Vagina (tissue), 2 donors: ENCODE measurements at regions not wholly inside any gene's neighbourhood (a gene's known extent, or its start where the extent isn't known, plus 50 kb on each side); places are given as distances from the start of the nearest gene placed in this dataset.

Experiments used
- DNase-seq, 2 donors: peaks; one replicate each; pipeline ENCODE4 v3.0.0-alpha.2; 2017; ENCODE audit errors: extremely low spot score in 2 of 2
- H3K27ac ChIP-seq: fragments of 200-600 bp; sonication (generic); one replicate; pipeline ENCODE4 v1.5.1; 2019
- H3K27me3 ChIP-seq: fragments of 200-600 bp; sonication (generic); one replicate; pipeline ENCODE4 v1.5.1; 2019
- H3K36me3 ChIP-seq, 2 donors: fragments of 200-600 bp; sonication (generic); one replicate each; pipeline ENCODE4 v1.5.1; 2017 to 2019
- H3K4me1 ChIP-seq: fragments of 200-600 bp; sonication (generic); one replicate; pipeline ENCODE4 v1.5.1; 2019
- H3K4me3 ChIP-seq, 2 donors: fragments of 200-600 bp; sonication (generic); 1 replicate in 1 of 2; 2 replicates in 1 of 2; pipeline ENCODE4 v1.5.1; 2016 to 2019
- H3K9me3 ChIP-seq: fragments of 200-600 bp; sonication (generic); one replicate; pipeline ENCODE4 v1.5.1; 2019
- CTCF ChIP-seq, 3 experiments: fragments of 450-650 bp in 2 of 3; fragments of 200-600 bp in 1 of 3; sonication (generic) in 1 of 3; IDR thresholded peaks; one replicate each; pipeline ENCODE4 v1.5.1; 2017 to 2019; ENCODE audit warnings: antibody characterized with exemption in 3 of 3, mild to moderate bottlenecking in 2 of 3, moderate library complexity in 2 of 3
- POLR2A ChIP-seq, 2 donors: fragments of 450-650 bp; IDR thresholded peaks; one replicate each; pipeline ENCODE4 v1.6.1; 2017; ENCODE audit warnings: antibody characterized with exemption in 2 of 2, mild to moderate bottlenecking in 2 of 2, moderate library complexity in 2 of 2
- POLR2AphosphoS5 ChIP-seq, 2 donors: sonication (generic); formaldehyde crosslinking; IDR thresholded peaks; one replicate each; pipeline ENCODE4 v1.9.0; 2017; ENCODE audit warnings: antibody characterized with exemption in 2 of 2, mild to moderate bottlenecking in 2 of 2, low read depth in 1 of 2; ENCODE audit not compliant: insufficient read depth in 1 of 2
- intact Hi-C: fragments of 100-400 bp; cut with DNase I; formaldehyde crosslinking; loops from one replicate; pipeline ENCODE4 v1.15.1; 2023

GRCh38 chr5:66450237-66450636 is 146.0 kb upstream of the MAST4 start:
- Histone ChIP-seq H3K36me3 (no peaks in the 10 kb centered on the region), H3K27ac (no peak overlapping the region), H3K4me1 (no peaks in the 10 kb centered on the region), H3K4me3 (no peak overlapping the region), H3K9me3 (no peaks in the 10 kb centered on the region), H3K27me3 (no peaks in the 10 kb centered on the region)
- no peak for TF ChIP-seq CTCF (IDR thresholded peaks at IDR 0.05)
- TF ChIP-seq POLR2AphosphoS5 (IDR thresholded peaks at IDR 0.05; ENCODE audit: insufficient read depth in 1 of 2, low read depth in 1 of 2) = no peak
- TF ChIP-seq POLR2A (IDR thresholded peaks at IDR 0.05) = no peak
- intact Hi-C loops = no loop called here
- no peak for DNase-seq

- TF ChIP-seq CTCF (IDR thresholded peaks at IDR 0.05) (no peak), POLR2A (IDR thresholded peaks at IDR 0.05) (no peak), POLR2AphosphoS5 (IDR thresholded peaks at IDR 0.05; ENCODE audit: insufficient read depth in 1 of 2, low read depth in 1 of 2) (no peak)
- intact Hi-C loops = no loop called here
- H3K27ac ChIP-seq = no peak overlapping the region
These were observed 145.2 kb upstream of the MAST4 start for GRCh38 chr5:66450988-66451387.

GRCh38 chr5:66452109-66452508 is 144.1 kb upstream of the MAST4 start:
- intact Hi-C loops = no loop called here
- Histone ChIP-seq H3K9me3 (no peaks in the 10 kb centered on the region), H3K27ac (no peak overlapping the region), H3K4me3 (no peak overlapping the region), H3K36me3 (no peaks in the 10 kb centered on the region), H3K4me1 (no peaks in the 10 kb centered on the region), H3K27me3 (no peaks in the 10 kb centered on the region)
- no peak for DNase-seq
- TF ChIP-seq CTCF (IDR thresholded peaks at IDR 0.05) = no peak
- no peak for TF ChIP-seq POLR2A (IDR thresholded peaks at IDR 0.05)
- TF ChIP-seq POLR2AphosphoS5 (IDR thresholded peaks at IDR 0.05; ENCODE audit: insufficient read depth in 1 of 2, low read depth in 1 of 2) = no peak

More at GRCh38 chr5:66450988-66451387, 145.2 kb upstream of the MAST4 start:
- H3K36me3 ChIP-seq = no peaks in the 10 kb centered on the region
- H3K4me1 ChIP-seq = no peaks in the 10 kb centered on the region
- H3K27me3 ChIP-seq = no peaks in the 10 kb centered on the region
- no peaks in the 10 kb centered on the region for H3K9me3 ChIP-seq
- H3K4me3 ChIP-seq = no peak overlapping the region
- DNase-seq = no peak

DNA sequence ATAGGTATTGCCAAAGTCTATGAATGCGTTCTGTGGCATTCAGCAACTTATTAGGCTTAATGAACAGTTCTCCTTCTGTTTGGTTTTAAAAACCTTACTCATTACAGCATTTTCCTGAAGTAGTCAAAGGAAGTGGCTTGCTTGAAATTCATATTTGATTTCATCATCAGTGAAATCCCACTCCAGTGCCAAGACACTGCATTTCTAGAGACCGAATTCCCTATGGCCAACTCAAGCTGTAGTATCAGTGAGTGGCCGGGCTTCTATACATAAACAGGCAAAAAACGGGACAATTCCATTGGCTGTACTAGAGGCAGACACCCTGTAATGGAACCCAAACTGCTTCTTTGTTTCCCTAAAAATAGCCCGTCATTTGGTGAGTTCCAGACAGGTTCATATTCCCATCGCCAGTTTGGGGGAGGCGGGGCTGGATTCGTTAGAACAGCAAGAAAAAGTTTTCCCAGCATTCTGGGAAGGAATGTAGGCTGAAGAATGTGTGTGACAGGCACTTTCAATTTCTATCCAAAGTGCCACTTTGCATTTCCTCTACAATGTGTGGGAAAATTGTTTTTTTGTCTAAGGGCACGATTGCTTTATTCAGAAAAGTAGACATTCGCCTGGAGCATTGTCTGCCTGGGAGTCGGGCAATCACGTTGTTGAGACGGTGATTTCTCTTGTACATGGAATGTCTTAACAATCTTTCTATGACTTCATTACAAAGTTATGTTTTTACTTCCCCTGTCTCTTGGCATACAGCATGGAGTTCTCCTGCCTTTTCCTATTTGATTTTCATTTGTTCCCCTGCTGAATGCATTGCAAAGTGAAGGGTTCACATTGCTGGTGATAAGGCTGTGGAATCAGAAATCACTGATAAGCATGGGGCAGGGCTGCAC is 141.8 kb upstream of the MAST4 start:
- Histone ChIP-seq H3K4me3 (no peak overlapping the region), H3K36me3 (no peaks in the 10 kb centered on the region), H3K4me1 (no peaks in the 10 kb centered on the region), H3K27ac (no peak overlapping the region), H3K27me3 (no peaks in the 10 kb centered on the region), H3K9me3 (no peaks in the 10 kb centered on the region)
- no peak for DNase-seq
- TF ChIP-seq POLR2A (IDR thresholded peaks at IDR 0.05) (no peak), CTCF (IDR thresholded peaks at IDR 0.05) (no peak), POLR2AphosphoS5 (IDR thresholded peaks at IDR 0.05; ENCODE audit: insufficient read depth in 1 of 2, low read depth in 1 of 2) (no peak)
- intact Hi-C loops = no loop called here

DNA sequence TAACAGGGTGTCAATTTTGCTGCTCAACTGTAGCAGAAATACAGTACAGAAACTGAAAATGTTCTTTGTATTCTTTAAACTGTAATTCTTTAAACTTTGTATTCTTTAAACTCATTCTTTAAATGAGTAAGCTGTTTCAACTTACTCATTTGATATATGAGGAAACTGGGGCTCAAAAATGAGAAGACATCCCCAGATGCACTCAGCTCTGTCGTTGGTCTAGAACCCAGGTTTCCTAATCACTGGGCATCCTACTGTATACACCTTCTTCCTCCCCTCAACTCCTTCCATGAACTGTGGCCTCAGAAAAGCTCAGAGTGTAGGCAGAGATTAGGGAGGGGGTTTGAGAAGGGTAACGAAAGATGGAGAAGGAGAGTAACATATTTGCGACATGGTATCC is 136.5 kb upstream of the MAST4 start:
- intact Hi-C loops = no loop called here
- TF ChIP-seq POLR2A (IDR thresholded peaks at IDR 0.05) (no peak), CTCF (IDR thresholded peaks at IDR 0.05) (no peak), POLR2AphosphoS5 (IDR thresholded peaks at IDR 0.05; ENCODE audit: insufficient read depth in 1 of 2, low read depth in 1 of 2) (no peak)

More for the DNA sequence above, 136.5 kb upstream of the MAST4 start:
- Histone ChIP-seq H3K4me1 (no peaks in the 10 kb centered on the region), H3K27ac (no peak overlapping the region), H3K27me3 (no peaks in the 10 kb centered on the region), H3K4me3 (no peak overlapping the region), H3K9me3 (no peaks in the 10 kb centered on the region), H3K36me3 (no peaks in the 10 kb centered on the region)
- no peak for DNase-seq
